SHP77 treated with DMSO at 0.1 percent for 48 hours (cell line): ENCODE measurements at regions not wholly inside any gene's neighbourhood (a gene's known extent, or its start where the extent isn't known, plus 50 kb on each side); places are given as distances from the start of the nearest gene placed in this dataset.

ENCODE experiments used
- DNase-seq: peaks from one replicate; lab custom pipeline; 2025; lab: John Stamatoyannopoulos, UW

DNA sequence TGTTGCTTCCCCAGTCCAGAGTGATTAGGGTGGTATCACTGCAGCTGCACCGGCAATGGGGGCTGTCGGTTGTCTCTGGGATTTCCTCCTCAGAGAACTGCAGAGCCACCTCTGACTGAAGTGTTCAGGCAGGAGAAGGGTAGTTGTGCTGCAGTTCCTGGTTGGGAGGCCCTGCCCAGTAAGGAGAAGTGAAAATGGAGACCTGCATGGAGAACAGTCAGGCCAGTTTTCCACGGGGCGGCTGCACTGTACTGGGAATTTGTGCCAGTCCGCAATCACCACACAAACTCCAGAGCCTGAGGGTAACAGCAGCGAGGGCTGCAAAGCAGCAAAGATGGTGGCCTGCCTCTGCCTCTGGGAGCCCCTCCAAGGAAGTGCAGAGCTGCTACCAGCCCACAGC lies 58.1 kb upstream of the CCDC190 start:
- no peak for DNase-seq

DNA sequence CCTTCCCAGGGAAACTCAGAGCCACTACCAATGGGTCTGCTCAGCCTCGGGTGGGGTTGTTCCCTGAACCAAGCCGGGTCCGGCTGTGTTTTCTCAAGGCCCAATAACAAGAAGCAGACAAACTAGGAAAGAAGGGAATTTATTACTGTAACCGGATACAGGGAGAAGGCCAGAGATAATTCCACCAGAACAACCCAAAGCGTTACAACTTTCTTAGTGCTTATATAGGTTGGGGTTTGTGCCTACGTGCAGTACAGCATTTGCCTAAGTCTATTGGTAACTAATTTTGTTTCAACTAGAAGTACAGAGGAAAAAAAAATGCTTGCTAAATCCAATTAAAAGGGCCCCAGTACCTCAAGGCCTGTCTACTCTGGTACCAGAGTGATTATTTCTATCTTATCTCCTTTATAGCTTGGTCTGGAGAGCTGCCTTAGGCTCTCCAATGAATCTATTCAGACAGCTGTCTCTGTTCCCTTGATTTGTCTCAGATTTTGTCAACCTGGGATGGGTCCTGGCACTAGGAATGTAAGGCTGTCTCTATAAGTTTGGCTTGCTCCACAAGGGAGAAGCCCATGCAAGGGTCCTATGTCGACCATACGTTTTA lies 57.3 kb upstream of the CCDC190 start:
- DNase-seq, result no peak

DNA sequence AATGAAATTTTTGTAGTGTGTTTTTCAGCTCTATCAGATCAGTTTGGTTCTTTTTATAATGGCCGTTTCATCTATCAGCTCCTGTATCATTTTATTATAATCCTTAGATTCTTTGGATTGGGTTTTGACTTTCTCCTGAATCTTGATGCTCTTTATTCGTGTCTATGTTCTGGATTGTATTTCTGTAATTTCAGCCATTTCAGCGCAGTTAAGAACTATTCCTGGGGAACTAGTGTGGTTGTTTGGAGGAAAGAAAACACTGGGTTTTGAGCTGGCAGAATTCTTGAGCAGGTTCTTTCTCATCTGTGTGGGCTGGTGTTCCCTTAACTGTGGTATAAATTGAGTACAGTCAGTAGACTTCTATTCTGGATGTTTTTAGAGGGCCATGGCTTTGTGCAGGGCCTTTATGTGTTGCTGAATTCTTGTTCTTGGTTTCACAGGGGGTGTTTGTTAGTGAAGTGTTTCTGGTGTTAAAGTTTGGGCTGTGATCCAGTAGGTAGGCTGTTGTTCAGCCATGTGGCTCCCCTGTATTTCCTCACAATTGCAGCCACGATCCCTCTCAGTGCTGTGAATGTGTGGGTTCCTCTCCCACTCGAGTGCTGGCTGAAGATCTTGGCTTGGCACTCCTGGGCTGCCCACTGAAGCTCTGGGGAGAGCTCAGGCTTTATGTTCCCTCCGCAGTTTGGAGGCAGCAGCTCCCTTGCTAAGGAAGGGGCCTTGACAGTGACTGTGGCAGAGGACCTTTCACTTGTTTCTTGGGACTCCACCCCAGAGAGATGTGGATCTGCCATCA lies 56.0 kb upstream of the CCDC190 start:
- no peak for DNase-seq

DNA sequence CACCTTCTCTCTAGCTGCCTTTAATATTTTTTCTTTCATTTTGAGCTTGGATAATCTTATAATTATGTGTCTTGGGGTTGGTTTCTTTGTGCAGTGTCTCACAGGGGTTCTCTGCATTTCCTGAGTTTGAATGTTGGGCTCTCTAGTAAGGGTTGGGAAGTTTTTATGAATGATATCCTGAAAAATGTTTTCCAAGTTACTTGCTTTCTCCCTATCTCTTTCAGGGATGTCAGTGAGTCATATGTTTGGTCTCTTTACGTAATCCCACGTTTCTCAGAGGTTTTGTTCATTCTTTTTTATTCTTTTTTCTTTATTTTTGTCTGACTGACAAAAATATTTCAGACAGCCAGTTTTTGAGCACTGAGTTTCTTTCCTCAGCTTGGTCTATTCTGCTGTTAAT lies 55.4 kb upstream of the CCDC190 start:
- DNase-seq, result no peak

- DNase-seq, result no peak
Measured at GRCh38 chr1:162914601-162915000, 53.6 kb upstream of the CCDC190 start.

DNA sequence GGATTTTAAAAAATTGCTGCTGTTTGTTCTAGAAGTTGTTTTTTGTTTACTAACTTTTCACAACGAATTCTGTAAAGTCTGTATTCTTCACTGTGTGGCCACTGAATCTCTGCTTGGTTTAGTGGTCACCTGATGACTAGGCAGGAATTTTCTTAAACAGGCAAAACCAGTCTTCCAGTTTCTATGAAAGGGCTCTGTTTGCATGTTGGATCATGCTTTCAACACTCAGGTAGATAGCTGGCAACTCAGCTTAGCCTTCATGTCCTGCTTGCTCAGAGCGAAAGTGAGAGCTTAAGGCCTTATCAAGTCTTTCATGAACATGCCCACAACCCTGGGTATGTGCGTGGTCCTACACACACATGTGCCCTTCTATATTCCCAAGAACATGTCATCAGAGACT lies 52.4 kb upstream of the CCDC190 start:
- no peak for DNase-seq

DNA sequence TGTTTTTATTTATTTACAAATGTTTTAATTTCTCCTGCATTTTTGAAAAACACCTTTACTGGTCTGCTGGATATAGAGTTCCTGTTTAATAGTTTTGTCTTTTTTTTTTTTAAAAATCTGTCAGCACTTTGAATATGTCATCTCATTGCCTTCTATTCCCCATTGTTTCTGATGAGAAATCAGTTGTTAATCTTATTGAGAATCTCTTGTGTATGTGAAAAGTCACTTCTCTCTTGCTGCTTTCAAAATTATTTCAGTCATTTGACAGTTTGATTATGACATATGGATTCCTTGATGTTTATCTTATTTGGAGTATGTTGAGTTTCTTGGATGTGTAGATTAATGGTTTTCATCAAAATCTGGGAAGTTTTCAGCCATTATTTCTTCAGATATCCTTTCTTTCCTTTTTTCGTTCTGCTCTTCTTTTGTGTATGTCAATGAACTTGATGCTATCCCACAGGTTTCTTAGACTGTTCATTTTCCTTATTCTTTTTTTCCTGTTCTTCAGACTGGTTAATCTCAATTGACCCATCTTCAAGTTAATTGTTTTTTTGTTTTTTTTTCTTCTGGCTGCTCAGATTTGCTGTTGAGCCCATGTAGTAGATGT lies 51.2 kb upstream of the CCDC190 start:
- DNase-seq, result no peak
